ENCODE measurements at regions not wholly inside any gene's neighbourhood (a gene's known extent, or its start where the extent isn't known, plus 50 kb on each side); places are given as distances from the start of the nearest gene placed in this dataset.
"Not testable (repeated sequence)": the region's sequence is repeated elsewhere in the genome, so short reads cannot be mapped to it uniquely, and the experiment has no call there.

DNA sequence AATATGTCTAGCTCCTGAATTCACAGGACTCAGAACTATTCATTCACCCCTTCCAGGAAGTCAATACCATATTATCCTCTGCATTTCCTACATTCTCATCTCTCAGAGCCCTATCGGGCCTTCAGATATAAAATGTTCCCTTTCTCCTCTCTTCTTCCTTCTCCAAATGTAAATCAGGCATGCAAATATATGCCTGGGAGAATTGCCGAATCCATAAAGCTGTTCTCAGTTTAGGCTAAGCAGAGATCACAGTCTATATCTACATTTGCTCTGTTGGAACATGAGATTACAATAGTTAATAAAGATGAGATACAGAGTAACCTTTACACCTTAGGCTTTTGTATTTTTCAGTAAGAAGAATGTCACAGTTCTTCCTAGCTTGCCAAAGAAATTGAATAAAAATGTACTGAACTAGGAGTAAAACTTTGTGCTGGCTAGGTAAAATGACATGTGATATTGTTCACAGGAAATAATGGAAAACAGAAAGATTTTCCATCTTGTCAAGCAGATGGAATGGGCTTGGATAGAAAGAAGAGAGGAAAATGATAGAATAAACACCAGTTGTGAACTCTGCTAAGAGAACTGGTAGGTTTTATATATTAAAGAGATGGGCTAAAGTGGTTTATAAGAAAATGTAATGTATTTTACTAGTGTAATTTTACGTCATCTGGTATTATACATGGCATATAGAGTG lies 161.5 kb downstream of the NRIP1 start:
- no peak for DNase-seq

DNA sequence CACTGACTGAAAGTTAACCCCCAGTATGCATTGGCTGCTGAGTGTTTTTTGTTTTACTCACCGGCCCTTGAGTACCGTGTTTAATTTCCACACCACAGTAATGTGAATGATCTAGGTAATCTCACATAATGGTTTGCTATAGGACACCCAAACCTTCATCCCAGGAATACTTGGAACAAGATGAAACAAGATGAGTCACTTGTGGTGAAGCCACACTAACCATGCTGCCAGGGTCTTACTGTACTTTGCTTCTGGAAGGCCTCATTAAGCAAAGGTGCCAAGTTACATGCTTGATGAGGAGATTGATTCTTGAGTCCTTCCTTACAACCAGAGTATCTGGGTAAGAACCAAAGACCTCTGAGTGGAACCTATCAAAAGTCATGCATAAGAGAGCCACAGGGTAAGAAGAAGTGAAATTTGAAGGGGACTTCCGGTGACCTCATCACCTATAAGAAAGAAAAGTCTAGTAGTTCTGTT lies 163.3 kb downstream of the NRIP1 start:
- peak; percentile 56 for DNase-seq

DNA sequence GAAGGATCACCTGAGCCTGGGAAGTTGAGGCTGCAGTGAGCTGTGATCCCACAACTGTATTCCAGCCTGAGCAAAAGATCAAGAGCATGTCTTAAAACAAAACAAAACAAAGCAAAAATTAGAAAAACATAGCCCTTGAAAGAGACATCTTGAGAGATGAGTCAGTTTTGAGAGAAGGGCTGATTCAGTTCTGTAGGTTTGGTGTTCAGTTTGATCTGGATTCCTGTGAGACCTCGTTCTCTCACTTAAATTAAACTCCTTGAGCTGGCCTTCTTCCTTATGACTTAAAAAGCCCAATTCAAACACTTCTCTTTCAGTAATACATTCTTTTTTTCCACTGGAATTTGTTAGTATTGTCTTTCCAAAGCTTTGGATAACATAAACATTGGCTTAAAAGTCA lies 164.2 kb downstream of the NRIP1 start:
- peak; percentile 41 for DNase-seq

DNA sequence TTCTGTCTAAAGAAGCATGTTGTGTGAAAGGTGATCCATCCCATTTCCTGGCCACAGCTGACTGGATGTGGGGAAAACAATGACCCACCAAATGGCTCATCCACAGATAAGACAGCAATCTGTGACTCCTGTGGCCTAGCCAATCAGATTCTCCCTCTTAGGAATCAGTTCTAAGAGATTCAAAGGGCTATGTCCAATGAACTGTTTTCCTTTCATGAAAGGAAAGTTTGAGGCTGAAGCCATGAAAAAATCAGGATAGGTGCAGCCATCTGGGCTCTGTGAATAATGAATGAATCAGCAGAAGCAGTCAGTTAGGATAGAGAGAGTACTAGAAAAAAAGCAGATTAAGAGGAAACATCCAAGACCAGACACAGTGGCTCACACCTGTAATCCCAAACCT lies 164.7 kb downstream of the NRIP1 start:
- DNase-seq, result peak; percentile 67

DNA sequence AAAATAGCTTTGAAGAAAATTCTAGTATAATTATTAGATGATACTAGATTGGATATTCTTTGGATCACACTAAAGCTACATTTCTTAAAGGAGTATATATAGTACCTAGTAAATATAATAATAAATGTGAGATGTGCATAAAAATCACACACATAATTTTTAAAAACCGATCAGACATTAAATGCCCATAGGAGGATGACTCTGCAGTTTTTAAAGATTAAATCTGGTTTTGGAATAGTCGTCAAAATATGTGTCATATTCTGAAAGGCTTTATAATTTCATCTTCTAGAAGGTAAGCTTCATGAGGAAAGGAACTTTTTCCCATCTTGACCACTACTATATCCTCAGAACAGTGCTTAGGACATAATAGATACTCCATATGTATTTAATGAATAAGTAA lies 169.0 kb downstream of the NRIP1 start:
- no peak for DNase-seq

DNA sequence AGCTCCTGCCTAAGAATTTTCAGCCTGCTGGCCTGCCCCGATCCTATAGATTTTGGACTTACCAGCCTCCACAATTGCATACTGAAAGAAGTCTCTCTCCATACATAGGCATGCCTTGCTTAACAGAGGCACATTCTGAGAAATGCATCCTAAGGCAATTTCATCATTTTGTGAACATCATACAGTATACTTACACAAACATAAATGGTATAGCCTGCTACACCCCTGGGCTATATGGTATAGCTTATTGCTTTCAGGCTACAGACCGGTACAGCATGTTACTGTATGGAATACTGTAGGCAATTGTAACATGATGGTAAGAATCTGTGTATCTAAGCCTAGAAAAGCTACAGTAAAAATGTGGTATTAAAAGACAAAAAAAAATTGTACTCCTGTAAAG lies 174.7 kb downstream of the NRIP1 start:
- no peak for DNase-seq

DNA sequence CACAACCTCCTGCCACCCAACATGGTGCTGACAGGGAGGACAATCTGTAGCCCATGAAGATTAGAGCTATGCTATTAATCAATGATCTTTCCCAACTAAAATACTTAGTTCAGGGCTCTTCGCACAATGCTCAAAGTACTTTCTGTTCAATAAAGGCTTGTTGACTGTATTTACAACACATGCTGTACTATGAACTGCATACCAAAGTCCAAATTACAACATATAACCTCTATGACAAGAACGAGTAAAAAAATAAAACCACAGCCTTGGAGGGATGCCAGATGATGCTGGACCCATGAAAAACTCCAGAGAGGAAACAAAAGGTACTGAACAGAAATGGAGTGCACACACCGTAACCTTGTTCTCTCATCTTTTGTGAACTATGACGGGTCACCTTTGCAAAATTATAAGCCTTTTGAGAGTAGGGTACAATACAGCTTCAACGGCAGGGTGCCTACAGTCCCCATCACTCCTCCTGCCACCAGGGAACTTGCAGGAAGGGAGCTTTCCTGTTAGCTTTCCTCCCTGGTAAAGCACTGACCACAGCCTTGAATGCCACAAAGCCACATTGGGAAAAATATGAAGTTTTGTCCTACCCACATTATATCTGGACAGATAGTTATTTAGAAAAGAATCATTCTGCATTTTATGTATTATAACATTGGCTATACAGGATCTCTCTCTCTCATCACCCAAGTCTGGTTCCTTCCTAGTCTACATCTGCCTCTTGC lies 175.6 kb downstream of the NRIP1 start:
- peak; percentile 72 for DNase-seq

DNA sequence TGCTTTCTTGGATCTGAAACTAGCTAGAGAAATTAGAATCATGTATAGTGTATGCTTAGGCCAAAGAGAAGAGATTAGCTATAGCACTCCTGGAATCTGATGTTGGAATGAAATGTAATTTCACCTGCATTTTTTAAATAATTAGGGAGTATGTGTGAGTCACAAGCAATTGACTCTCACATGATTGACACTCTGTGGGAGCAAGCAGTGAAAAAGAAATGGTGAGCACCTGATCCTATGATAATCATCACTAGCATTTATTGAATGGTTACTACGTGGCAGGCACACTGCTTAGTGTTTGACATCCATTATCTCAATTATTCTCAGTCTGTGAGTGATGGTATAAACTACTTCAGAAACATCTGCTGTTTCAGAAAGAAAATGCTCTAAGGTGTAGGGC lies 176.6 kb downstream of the NRIP1 start:
- no peak for DNase-seq

DNA sequence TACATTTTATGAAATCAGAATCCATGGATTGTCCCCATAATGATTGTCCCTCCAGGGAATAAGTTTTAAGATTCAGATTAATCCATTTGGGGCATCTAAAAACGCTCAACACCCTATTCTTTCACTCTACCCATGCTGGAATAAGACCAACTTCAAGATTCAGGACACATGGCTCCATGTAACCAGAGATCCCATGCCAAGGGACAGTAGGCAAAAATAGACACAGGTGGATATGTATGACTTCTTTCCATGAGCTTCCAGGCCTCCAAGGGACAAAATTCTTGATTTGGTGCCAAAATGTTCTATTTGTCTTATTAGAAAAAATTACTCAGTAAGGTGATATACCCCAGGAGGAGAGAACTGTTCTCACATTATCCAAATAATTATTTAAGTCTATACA lies 178.8 kb downstream of the NRIP1 start:
- no peak for DNase-seq

DNA sequence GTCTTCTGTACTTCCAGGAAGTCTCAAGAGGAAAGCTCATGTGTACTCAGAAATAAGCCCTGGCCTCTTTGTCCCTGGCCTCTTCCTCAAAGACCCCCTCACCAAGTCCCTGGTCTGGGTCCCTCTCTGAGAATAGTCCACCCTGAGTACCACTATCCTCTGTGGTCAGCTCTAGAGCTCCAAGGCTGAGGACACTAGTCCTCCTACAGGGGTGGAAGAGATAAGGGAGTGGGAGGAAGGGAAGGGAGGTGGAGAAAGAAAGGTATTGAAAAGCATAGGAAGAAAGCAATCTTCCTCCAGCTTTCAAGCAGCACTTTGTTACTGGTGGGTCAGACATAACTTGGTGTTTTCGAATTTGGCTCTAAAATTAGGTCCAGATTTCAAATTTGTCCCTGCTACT lies 181.4 kb downstream of the NRIP1 start:
- no peak for DNase-seq

DNA sequence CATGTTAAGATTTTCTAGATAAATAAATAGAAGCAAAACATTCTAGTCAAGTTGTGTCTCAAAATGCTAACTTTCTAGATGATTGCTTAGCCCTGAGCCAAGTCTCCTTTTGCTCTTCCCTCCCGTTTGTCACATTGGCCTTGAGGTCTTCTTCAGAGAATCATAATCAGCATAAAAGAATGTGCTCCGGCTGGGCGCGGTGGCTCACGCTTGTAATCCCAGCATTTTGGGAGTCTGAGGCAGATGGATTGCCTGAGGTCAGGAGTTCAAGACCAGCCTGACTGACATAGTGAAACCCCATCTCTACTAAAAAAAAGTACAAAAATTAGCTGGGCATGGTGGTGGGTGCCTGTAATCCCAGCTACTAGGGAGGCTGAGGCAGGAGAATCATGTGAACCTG lies 182.3 kb downstream of the NRIP1 start:
- not testable (repeated sequence) for DNase-seq

DNA sequence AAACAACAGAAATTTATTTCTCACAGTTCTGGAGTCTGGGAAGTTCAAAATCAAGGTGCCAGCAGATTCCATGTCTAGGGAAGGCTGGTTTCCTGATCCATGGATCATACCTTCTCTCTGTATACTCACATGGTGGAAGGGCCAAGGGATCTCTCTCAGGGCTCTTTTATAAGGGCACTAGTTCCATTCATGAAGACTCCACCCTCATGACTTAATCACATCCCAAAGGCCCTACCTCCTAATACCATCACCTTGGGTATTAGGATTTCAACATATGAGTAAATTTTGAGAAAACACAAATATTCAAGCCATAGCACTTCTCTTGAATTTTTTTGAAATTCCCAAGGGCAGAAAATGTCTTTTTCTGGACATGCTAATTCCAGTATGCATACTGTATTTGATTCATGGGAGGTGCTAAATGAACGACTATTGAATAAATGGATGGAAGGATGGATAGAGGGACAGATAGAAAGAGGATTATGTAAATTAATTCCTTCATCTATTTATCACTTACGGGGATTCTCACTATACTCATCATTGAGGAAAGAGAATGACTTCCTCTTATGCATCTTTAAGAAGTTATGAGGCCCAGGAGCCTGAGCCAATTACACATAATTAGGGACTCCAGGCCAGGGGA lies 182.8 kb downstream of the NRIP1 start:
- no peak for DNase-seq

DNA sequence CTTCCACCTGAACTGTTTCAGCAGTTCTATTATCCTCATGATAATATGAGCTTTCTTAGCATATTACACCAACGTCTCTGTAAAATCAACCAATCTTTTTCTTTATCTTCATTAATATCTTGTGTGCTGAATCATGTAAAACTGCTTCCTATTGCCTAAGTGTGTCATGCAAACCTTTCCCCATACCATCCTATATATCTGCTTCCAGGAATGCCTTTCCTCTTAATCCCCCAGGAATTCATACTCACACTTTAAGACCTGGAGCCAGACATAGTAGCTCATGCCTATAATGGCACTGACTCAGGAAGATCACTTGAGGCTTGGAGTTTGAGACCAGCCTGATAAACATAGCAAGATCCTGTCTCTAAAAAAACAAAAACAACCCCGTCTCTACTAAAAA lies 183.9 kb downstream of the NRIP1 start:
- DNase-seq, result peak; percentile 78

DNA sequence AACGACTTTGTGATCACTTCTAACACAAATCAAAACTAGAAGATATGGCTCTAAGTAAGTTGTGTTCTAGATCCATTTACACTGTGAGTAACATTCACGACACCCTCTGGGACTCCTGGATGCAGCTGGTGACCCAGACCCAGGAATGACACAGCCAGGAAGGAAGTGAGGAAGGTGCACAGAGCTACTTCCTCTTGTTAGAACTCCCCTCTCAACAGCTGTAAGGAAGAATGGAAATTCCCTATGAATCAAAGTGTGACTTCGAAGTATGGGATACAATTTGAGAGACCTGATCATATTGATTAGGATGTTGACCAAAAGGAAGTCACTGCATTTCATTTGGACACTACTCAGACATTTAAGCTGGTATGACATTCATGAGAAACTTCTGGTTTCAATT lies 185.3 kb downstream of the NRIP1 start:
- no peak for DNase-seq

DNA sequence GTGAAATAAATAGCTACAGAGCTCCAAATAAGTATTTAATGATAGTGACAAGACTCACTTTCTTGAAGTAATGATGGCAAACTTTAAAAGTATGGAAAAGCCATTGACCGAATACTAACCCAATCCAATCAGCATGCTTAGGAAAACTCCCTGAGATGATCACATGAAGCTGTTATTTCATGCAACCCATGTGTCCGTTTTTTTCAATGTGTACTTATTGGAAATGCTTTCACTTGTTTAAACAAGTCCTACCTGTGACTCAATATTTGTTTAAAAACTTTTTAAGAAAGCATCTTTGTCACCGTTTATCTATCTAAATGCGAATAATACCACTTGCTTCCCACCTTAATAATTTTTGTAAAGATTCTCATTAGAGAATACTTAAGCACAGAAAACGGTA lies 185.8 kb downstream of the NRIP1 start:
- no peak for DNase-seq

DNA sequence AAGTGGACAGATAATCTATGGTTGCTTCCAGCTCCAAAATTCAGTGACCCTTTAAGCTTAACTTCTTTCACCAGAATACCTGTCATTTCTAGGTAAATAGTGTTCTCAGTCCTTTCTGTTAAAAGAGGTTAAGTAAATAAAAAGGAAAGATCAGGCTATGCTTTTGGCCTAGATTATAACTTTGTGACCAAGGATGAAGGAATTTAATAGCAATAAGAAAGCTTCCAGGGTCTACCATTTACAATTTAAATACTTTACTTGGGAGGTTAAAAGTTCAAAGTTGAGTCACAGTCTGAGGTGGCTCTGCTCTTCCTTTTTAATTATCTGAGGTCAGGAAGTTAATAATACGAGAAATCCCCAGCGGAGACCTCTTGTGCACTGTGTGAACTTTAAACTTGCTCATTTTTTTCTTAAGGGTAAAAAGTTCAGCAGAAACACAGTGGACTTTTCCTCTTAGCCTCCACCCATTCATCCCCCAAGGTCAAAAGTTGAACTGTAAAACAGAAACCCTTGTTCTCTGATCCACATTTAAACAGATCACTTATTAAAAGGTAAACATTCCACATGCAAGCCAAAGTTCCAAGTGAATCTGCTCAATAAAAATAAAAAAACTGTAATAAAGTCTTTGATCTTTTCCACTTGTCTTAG lies 187.1 kb downstream of the NRIP1 start:
- DNase-seq, result peak; percentile 45

DNA sequence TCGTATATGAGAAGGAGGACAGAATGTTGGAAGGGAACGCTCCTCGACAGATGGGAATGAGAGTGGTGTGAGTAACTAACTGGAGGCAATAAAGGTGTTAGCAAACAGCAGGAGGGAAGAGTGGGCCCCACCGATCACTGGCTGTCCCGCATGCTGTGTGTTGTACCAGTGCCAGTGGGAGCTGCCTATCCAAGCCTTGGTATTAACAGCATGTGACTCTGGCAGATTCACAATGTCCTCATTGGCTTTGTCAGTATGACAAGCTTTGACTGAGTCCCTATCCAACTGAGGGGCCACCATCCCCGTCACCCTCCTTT lies 188.3 kb downstream of the NRIP1 start:
- no peak for DNase-seq

DNA sequence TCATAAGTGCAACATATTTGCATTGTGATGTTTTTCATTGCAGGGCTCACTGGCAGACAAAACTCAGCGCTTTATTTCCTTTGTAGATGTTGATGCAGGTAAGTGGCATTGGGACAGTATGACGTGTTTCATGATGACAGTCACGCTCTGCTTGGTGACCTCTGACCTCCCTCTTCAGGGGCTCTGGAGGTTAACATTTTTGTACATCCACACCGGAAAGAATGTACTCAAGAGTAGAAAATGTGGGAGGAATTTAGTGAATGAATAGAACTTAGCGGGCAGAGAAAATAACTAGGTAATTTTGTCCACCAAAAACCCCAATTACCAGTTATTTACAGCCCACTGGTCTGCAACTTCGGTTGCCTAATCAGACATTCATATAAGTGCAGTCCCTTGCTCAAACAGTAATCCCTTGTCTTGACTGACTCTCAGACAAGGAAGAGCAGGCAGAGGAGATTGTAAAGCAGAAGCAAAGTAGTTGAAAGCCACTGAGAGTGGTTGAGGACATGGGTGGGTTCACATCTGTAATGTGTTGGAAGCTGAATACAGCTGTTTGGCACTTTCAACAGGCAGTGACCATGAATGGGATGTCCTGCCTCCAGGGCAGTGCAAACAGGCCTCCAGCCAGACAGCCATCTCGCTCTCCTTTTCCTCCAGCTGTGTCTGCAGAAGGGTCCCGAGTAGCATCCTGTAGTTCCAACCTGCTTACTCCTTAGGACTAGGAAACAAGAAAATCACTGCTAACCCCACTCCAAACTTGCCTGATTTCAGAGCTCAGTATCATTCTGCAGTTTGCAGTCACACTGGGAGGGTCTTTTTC lies 188.9 kb downstream of the NRIP1 start:
- DNase-seq, result no peak

DNA sequence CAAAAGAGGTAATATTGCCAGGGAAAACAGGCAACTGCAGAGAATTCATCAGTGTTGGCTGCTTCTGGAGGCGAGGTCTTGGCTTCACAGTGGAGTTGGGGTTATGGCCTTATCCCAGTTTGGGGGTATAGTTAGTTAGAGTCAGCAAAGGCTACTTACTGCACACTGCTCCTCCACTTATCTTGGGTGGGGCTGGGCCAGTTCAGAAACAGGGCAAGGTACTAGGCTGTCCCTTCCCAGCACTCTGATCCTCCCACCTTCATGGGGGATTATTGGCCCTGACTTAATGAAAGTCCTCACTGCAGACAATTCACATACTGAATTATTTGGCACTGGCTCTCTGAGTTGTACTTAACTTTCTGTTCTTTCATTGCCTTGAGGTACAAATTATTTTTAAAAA lies 189.6 kb downstream of the NRIP1 start:
- DNase-seq, result no peak

DNA sequence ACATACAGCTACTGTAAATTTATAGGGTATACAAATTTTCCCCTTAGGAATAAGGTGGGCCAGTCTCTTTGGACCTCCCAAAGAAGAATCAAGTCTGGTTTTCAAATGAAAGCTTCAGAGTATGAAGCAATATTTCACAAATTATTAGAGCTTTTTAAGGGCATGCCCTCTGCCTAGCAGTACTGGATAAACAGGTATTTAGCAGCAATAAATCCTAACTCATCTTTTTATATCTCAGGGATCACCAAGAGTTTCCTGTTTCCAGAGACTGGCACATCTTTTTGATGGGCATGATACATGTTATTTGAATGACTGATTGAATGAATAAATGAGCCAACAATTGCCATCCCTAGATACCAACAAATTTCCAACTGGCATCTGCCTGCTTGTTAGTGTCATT lies 190.4 kb downstream of the NRIP1 start:
- DNase-seq, result no peak

DNA sequence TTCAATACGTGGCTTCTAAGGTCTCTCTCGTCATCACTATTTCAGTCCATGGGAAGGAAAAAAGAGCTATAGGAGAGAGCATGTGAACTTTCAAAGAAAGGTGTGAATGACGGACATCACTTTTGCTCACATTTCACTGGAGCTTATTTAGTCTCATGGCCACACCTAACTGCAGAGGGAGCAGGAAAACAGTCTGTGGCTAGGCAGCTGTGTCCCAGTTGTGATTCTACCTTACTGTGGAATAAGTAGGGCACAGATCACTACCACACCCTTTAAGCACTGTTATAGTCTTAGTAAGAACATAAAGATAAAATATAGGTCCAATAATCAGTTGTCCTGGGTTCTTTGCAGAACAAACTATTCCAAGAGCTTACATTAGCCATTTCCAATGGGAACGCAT lies 192.9 kb downstream of the NRIP1 start:
- DNase-seq, result no peak

DNA sequence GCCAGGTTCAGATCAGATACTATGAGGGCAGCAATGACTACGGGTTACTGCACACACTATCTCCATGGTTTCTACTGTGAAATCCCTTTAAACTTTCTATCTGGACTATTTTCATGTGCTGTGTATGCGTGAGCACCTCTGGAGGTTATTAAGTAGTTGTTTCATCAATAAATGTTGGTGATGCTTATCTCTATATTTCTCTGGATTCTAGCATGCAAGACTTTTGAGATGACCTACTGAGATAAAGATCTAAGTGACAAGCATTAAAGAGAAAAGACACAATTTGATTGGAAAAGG lies 194.0 kb downstream of the NRIP1 start:
- no peak for DNase-seq

Measured in HCEC 1CT (cell line).